Prostate gland (tissue), 2 donors: ENCODE measurements at regions not wholly inside any gene's neighbourhood (a gene's known extent, or its start where the extent isn't known, plus 50 kb on each side); places are given as distances from the start of the nearest gene placed in this dataset.

Experiments
- CTCF ChIP-seq, 4 experiments: fragments of 200-600 bp in 2 of 4; fragments of 450-650 bp in 2 of 4; sonication (generic) in 2 of 4; IDR thresholded peaks; 1 replicate in 3 of 4; 2 replicates in 1 of 4; pipeline ENCODE4 v1.5.1; 2016 to 2019; ENCODE audit warnings: antibody characterized with exemption in 4 of 4, mild to moderate bottlenecking in 2 of 4, moderate library complexity in 2 of 4
- POLR2A ChIP-seq: fragments of 450-650 bp; IDR thresholded peaks from one replicate; pipeline ENCODE4 v1.6.1; 2016; ENCODE audit warnings: antibody characterized with exemption, mild to moderate bottlenecking

GRCh38 chr2:118291251-118291880, 203.1 kb downstream of the INSIG2 start:
- TF ChIP-seq CTCF (IDR thresholded peaks at IDR 0.05): no peak
- no peak for TF ChIP-seq POLR2A
